GM12864 (cell line): ENCODE measurements at regions not wholly inside any gene's neighbourhood (a gene's known extent, or its start where the extent isn't known, plus 50 kb on each side); places are given as distances from the start of the nearest gene placed in this dataset.

Experiments
- DNase-seq: peaks from one replicate; pipeline ENCODE4 v3.0.0-alpha.2; 2011; ENCODE audit warnings: low read depth
- H3K4me3 ChIP-seq: 2 replicates; pipeline ENCODE4 v1.5.1; 2011; ENCODE audit warnings: mild to moderate bottlenecking, low read depth, low read length, control low read depth
- TF ChIP-seq, protein P1 (sequence below): IDR thresholded peaks from 2 replicates; pipeline ENCODE4 v1.5.1; 2011; ENCODE audit warnings: low read depth, mild to moderate bottlenecking, moderate library complexity, low read length, control low read depth, inconsistent platforms; ENCODE audit errors: missing control alignments

GRCh38 chr5:98997000-98997399 lies 68.2 kb upstream of the CHD1 start:
- no peak for DNase-seq
- no peak overlapping the region for H3K4me3 ChIP-seq

DNA sequence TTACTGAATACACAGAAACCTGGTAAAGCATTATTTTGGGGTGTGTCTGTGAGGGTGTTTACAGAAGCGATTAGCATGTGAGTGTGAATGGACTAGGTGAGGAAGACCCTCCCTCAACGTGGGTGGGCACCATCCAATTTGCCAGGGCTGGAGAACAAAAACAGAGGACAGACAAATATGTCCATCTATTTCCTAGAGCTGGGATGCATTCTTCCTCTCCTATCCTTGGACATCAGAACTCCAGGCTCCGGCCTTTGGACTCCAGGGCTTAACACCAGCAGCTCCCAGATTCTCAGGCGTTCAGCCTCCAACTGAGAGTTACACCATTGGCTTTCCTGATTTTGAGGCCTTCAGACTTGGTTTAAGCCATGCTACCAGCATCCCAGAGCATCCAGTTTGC lies 65.8 kb upstream of the CHD1 start:
- TF ChIP-seq, protein P1, sequence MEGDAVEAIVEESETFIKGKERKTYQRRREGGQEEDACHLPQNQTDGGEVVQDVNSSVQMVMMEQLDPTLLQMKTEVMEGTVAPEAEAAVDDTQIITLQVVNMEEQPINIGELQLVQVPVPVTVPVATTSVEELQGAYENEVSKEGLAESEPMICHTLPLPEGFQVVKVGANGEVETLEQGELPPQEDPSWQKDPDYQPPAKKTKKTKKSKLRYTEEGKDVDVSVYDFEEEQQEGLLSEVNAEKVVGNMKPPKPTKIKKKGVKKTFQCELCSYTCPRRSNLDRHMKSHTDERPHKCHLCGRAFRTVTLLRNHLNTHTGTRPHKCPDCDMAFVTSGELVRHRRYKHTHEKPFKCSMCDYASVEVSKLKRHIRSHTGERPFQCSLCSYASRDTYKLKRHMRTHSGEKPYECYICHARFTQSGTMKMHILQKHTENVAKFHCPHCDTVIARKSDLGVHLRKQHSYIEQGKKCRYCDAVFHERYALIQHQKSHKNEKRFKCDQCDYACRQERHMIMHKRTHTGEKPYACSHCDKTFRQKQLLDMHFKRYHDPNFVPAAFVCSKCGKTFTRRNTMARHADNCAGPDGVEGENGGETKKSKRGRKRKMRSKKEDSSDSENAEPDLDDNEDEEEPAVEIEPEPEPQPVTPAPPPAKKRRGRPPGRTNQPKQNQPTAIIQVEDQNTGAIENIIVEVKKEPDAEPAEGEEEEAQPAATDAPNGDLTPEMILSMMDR, result no peak
- DNase-seq, result no peak
- H3K4me3 ChIP-seq, result no peak overlapping the region

More at GRCh38 chr5:98997000-98997399, 68.2 kb upstream of the CHD1 start:
- TF ChIP-seq, protein P1, result no peak

- H3K4me3 ChIP-seq, result no peak overlapping the region
- TF ChIP-seq, protein P1, result no peak
- no peak for DNase-seq
These were observed 64.7 kb upstream of the CHD1 start for GRCh38 chr5:98993512-98993911.

- TF ChIP-seq, protein P1, result no peak
These were observed 63.7 kb upstream of the CHD1 start for GRCh38 chr5:98992552-98992951.

DNA sequence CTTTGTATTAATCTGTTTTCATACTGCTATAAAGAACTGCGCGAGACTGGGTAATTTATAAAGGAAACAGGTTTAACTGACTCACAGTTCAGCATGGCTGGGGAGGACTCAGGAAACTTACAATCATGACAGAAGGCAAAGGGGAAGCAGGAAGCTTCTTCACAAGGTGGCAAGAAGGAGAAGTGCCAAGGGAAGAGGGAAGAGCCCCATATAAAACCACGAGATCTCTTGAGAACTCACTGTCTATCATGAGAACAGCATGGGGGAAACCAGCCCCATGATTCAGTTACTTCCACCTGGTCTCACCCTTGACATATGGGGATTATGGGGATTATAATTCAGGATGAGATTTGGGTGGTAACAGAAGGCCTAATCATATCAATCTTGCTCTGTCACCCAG lies 60.9 kb upstream of the CHD1 start:
- DNase-seq, result no peak
- TF ChIP-seq, protein P1, result no peak
- H3K4me3 ChIP-seq, result no peak overlapping the region

More at GRCh38 chr5:98992552-98992951, 63.7 kb upstream of the CHD1 start:
- no peak overlapping the region for H3K4me3 ChIP-seq
- DNase-seq, result no peak

- no peak overlapping the region for H3K4me3 ChIP-seq
- no peak for DNase-seq
- TF ChIP-seq, protein P1, result no peak
These were observed 57.8 kb upstream of the CHD1 start for GRCh38 chr5:98986587-98986986.

GRCh38 chr5:98982880-98983279 lies 54.1 kb upstream of the CHD1 start:
- TF ChIP-seq, protein P1, result no peak
- DNase-seq, result no peak

More at GRCh38 chr5:98982880-98983279, 54.1 kb upstream of the CHD1 start:
- H3K4me3 ChIP-seq, result no peak overlapping the region
